ENCODE measurements at regions not wholly inside any gene's neighbourhood (a gene's known extent, or its start where the extent isn't known, plus 50 kb on each side); places are given as distances from the start of the nearest gene placed in this dataset.

DNA sequence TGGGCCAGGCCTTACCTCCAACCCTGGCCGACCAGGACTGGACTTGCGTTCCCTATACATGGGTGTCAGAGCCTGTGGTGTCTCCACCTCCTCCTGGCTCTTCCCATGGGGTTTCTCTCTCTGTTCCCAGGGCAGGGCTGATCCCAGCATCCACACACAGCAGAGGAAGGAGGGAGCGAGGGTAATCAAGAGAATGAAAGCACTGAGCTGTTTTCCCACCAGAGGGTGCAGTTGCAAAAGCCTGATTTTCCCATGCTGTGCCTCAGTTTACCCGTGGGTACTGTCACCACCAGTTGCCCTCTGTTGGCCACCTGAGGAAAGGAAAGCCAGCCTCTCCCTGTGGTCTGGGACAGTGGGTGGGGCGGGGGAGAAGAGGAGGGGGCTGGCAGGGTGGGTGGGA lies 249.7 kb upstream of the GSE1 start:
- DNase-seq (ENCODE audit: low read depth), result no peak
- H3K36me3 ChIP-seq (ENCODE audit: control insufficient read depth, insufficient read depth, low read length), result no peaks in the 10 kb centered on the region
- no peak overlapping the region for H3K4me3 ChIP-seq (ENCODE audit: low read depth, low read length)
- peaks cover 26% of the 10 kb centered on the region for H3K27me3 ChIP-seq (ENCODE audit: control insufficient read depth, insufficient read depth, low read length)
- no peak for TF ChIP-seq CTCF (IDR thresholded peaks at IDR 0.05; ENCODE audit: insufficient read depth, low read length, poor library complexity, severe bottlenecking)

- no peak for DNase-seq (ENCODE audit: low read depth)
- no peak for TF ChIP-seq CTCF (IDR thresholded peaks at IDR 0.05; ENCODE audit: insufficient read depth, low read length, poor library complexity, severe bottlenecking)
Measured at GRCh38 chr16:85363881-85364280, 249.2 kb upstream of the GSE1 start.

GRCh38 chr16:85364323-85365040 lies 248.6 kb upstream of the GSE1 start:
- TF ChIP-seq CTCF (IDR thresholded peaks at IDR 0.05; ENCODE audit: insufficient read depth, low read length, poor library complexity, severe bottlenecking), result no peak
- DNase-seq (ENCODE audit: low read depth), result no peak
- no peak overlapping the region for H3K4me3 ChIP-seq (ENCODE audit: low read depth, low read length)
- H3K36me3 ChIP-seq (ENCODE audit: control insufficient read depth, insufficient read depth, low read length), result no peaks in the 10 kb centered on the region
- H3K27me3 ChIP-seq (ENCODE audit: control insufficient read depth, insufficient read depth, low read length), result peaks cover 28% of the 10 kb centered on the region

More at GRCh38 chr16:85363881-85364280, 249.2 kb upstream of the GSE1 start:
- Histone ChIP-seq H3K27me3 (ENCODE audit: control insufficient read depth, insufficient read depth, low read length) (peaks cover 26% of the 10 kb centered on the region), H3K4me3 (ENCODE audit: low read depth, low read length) (no peak overlapping the region), H3K36me3 (ENCODE audit: control insufficient read depth, insufficient read depth, low read length) (no peaks in the 10 kb centered on the region)

DNA sequence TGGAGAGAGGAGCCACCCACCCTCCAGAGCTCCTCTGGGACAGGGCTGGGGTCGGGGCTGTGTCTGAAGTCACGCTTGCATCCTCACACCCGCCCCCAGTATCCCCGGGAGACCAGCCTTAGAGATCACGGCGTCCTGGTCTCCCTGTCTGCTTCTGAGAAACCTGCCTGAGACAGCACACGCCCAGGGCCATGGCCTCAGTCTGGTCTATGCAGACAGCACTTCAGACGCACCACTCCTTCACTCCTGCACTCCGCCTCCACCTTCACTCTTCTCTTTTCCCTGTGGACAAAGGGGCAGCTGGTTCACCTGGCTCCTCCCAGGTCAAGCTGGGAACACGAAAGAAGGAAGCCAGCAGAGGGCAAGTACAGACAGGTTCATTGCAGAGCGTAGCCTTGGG lies 248.0 kb upstream of the GSE1 start:
- H3K36me3 ChIP-seq (ENCODE audit: control insufficient read depth, insufficient read depth, low read length), result no peaks in the 10 kb centered on the region
- no peak overlapping the region for H3K4me3 ChIP-seq (ENCODE audit: low read depth, low read length)
- DNase-seq (ENCODE audit: low read depth), result no peak
- H3K27me3 ChIP-seq (ENCODE audit: control insufficient read depth, insufficient read depth, low read length), result peaks cover 28% of the 10 kb centered on the region
- TF ChIP-seq CTCF (IDR thresholded peaks at IDR 0.05; ENCODE audit: insufficient read depth, low read length, poor library complexity, severe bottlenecking), result no peak

DNA sequence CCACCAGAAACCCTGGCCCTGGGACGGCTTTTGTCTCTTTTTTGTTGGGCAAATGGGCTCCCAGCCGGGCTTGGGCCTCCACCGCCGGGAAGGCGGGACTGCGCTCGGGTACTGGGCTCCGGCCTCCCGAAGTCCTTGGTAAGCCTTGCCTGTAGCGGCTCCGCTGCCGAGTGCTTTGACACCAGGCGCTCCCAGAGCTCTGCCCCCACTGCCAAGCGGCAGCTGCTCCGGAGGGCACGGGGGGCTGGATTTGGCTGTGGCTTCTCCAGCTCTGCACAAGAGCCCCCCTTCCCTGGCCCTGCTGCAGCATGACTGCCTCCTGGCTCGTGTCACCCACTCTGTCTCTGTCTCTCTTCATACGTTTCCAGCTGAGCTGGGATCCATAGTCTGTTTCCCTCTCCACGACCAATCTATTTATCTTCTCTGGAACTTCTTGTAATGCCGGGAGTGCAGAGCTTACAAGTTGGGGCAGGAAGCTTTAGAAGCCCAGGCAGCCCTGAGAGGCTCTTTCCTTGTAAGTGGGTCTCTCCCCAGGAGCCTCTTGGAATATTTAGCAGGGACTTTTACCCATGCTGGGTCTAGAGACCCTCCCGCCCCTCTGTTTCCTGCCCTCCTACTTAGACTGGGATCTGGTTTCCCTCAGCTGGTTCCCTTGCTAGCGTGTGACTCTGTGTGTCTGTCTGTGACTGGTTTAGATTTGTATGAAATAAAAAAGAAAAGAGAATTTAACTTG lies 246.9 kb upstream of the GSE1 start:
- DNase-seq (ENCODE audit: low read depth), result no peak
- Histone ChIP-seq H3K4me3 (ENCODE audit: low read depth, low read length) (no peak overlapping the region), H3K36me3 (ENCODE audit: control insufficient read depth, insufficient read depth, low read length) (no peaks in the 10 kb centered on the region), H3K27me3 (ENCODE audit: control insufficient read depth, insufficient read depth, low read length) (peaks cover 28% of the 10 kb centered on the region)
- no peak for TF ChIP-seq CTCF (IDR thresholded peaks at IDR 0.05; ENCODE audit: insufficient read depth, low read length, poor library complexity, severe bottlenecking)

All from kidney epithelial cell (primary cell).